ENCODE measurements at regions not wholly inside any gene's neighbourhood (a gene's known extent, or its start where the extent isn't known, plus 50 kb on each side); places are given as distances from the start of the nearest gene placed in this dataset.

DNA sequence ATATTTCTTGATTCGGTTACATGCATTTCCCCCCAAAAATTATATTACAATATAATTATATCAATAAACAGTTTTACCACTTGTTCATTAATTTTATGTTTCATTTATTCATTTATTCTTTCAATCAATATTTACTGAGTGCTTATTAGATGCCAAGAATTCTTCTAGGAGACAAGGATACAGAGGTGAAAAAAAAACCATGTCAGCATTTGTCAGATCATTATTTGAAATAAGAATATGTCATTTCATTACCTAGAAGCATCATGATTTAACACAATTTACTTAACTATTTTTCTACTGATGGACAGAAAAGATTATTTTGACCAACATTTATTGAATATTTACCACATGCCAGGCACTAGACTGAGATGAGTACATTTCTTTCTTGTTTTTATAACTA is 512.7 kb downstream of the LMO4 start:
- TF ChIP-seq CTCF (IDR thresholded peaks at IDR 0.05) = no peak
- no peak for TF ChIP-seq POLR2A (IDR thresholded peaks at IDR 0.05)
